Fibroblast of pulmonary artery (primary cell): ENCODE measurements at regions not wholly inside any gene's neighbourhood (a gene's known extent, or its start where the extent isn't known, plus 50 kb on each side); places are given as distances from the start of the nearest gene placed in this dataset.

ENCODE experiments used
- DNase-seq: peaks from one replicate; pipeline ENCODE4 v3.0.0-alpha.2; 2010; ENCODE audit warnings: low read depth
- H3K4me3 ChIP-seq: replicated peaks from 2 replicates; pipeline ENCODE4 v1.5.1; 2011; ENCODE audit warnings: low read depth, mild to moderate bottlenecking, control low read depth, low read length, moderate library complexity
- TF ChIP-seq, protein P1 (sequence below): IDR thresholded peaks from 2 replicates; pipeline ENCODE4 v1.5.1; 2011; ENCODE audit warnings: mild to moderate bottlenecking, control low read depth, low read length, inconsistent platforms; ENCODE audit errors: missing control alignments

DNA sequence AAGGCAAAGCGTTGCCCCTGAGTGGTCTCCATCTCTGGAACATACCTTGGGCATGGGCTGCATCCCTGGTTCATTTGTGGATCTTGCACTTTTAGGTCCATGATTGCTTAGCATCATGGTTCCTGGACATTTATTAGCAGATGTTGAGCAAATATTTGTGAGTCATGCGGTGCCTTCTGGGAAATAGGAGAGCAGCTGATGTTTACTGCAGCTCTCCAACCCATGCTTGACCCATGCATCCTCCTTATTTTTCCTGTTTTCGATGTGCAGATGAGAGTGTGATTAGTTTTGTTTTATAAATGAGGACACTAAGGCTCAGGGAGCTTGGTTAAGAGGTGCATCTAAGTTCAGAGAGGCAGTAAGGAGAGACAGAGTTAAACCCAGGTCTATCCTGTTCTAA is 253.7 kb downstream of the ICE1 start:
- no peak for DNase-seq
- no peak overlapping the region for H3K4me3 ChIP-seq
- TF ChIP-seq, protein P1, sequence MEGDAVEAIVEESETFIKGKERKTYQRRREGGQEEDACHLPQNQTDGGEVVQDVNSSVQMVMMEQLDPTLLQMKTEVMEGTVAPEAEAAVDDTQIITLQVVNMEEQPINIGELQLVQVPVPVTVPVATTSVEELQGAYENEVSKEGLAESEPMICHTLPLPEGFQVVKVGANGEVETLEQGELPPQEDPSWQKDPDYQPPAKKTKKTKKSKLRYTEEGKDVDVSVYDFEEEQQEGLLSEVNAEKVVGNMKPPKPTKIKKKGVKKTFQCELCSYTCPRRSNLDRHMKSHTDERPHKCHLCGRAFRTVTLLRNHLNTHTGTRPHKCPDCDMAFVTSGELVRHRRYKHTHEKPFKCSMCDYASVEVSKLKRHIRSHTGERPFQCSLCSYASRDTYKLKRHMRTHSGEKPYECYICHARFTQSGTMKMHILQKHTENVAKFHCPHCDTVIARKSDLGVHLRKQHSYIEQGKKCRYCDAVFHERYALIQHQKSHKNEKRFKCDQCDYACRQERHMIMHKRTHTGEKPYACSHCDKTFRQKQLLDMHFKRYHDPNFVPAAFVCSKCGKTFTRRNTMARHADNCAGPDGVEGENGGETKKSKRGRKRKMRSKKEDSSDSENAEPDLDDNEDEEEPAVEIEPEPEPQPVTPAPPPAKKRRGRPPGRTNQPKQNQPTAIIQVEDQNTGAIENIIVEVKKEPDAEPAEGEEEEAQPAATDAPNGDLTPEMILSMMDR, result no peak

DNA sequence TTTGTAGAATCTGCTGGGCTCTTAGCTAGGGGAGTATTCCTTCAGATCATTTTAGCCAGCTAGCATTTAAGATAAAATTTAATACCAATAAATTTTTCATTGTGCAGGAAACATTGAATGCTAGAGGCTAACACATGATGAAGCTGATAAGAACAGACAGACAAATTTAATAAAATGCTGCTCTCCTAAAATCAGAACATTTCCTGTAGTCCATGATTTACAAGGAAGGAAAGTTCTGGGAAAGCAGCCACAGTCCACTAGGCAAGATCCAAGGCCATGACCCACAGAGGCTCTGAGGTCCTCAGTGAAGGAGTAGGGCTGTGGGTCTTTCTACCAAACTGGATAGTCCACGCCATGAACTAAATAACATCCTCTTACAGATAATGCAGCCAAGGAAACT is 253.0 kb downstream of the ICE1 start:
- DNase-seq, result no peak
- no peak overlapping the region for H3K4me3 ChIP-seq
- TF ChIP-seq, protein P1, result no peak

DNA sequence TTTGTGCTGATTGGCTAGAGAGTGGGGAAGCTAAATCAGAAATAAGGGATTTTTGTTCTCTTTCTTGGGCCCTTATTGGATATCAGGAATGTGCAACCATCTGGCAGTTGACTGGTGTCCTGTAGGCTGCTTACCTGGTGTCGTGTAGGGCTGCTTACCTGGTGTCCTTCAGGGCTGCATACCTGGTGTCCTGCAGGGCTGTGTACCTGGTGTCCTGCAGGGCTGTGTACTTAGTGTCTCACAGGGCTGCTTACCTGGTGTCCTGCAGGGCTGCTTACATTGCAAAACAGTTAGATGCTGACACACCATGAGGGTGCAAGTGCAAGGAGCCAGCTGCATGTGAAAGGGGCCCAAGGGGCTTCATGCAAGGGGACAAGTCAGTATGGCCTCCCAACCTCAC is 249.3 kb downstream of the ICE1 start:
- TF ChIP-seq, protein P1, result no peak
- H3K4me3 ChIP-seq, result no peak overlapping the region
- DNase-seq, result no peak

DNA sequence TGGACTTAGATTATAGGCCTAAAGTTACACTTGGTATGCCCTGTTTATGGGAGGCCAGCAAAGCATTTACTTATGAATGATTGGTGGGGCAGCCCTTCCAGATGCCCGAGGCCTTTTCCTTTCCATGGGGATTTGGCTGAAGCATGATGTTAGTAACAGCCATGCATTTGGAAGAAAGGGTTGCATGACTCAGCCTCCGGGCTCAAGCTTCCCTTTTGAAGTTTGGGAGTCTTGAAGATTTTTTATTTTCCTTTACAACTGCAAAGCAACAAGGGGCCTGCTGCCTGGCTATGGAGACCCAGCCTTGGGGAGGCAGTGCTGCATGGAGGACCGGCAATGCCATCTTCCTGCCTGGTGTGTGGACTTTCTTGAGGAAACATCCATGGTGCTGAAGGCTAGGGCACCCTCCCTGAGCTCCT is 244.7 kb downstream of the ICE1 start:
- no peak overlapping the region for H3K4me3 ChIP-seq
- TF ChIP-seq, protein P1, result no peak
- no peak for DNase-seq

DNA sequence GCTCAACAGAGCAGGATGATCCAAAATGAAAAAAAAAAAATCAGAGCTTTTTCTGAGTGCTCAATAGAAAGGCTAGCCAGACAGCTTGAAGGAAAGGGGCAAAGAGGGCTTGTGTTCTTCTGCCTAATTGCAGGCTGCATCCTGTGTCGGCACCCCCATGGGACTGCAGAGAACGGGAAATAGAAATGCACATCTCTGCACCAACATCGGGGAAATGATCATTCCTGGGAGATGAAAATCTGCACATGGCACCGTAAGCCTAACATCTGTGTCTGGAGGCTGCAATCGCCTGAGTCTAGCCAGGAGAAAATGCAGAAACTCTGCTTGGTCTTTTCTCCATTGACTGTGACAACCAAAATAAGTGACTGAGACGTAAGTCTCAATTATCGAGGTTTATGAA is 243.9 kb downstream of the ICE1 start:
- H3K4me3 ChIP-seq, result no peak overlapping the region
- DNase-seq, result no peak
- TF ChIP-seq, protein P1, result no peak

DNA sequence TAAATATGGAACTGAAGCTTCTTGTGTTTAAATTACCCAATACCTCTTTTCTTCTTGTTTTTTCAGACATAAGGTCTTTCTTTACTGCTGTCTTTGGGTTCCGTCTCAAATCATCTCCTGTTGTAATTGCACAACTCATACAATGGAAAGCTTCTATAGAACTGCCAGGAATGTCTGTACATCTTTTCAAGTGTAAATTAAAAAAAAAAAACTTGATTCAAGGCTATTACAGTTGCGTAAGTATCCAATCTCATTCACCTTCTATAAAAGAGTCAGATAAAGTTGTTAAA is 243.5 kb downstream of the ICE1 start:
- no peak overlapping the region for H3K4me3 ChIP-seq
- TF ChIP-seq, protein P1, result no peak
- DNase-seq, result no peak

DNA sequence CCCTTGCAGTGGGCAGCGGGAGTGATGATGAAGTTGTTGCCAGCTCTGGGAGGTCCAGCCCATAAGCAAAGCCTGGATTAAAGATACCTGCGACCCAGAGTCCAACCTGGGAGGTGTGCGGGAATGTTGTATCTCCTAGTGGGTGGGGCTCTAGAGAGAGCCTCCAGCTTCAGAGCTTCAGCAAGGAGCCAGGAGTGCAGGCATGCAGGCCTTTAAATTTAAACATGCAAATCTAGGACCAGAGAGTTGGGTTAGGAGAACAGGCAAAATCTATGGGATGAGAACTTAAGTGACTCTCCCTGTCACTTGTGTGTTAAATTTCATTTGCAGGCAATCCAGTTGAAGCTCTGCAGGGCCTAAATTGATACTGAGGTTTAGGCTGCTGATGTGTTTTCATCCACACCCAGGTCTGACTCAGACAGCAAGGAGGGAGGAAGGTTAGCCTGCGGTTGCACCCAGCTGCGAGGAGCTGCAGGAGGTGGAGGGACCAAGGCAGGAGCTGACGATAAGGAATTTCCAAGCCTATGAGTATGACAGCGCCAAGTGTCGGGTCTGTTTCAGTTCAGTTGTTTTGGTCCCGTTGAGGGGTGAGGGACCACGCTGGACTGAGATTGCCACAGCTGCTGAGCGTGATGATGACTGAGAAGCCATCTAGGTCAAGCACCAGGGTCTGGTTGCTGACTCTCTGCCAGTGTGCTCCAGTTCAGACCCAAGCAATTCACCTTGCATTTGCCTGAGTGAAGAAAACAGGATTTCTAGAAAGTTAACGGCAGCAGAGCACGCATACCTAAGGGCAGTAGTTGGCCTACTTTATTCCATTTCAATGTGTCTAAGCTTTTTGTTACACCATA is 243.0 kb downstream of the ICE1 start:
- TF ChIP-seq, protein P1, result no peak
- DNase-seq, result no peak
- no peak overlapping the region for H3K4me3 ChIP-seq
